HG03039 (cell line): ENCODE measurements at regions not wholly inside any gene's neighbourhood (a gene's known extent, or its start where the extent isn't known, plus 50 kb on each side); places are given as distances from the start of the nearest gene placed in this dataset.

ENCODE experiments used
- ATAC-seq: cut with Tn5 transposase; IDR thresholded peaks from one replicate; pipeline ENCODE4 v1.9.1; 2021; ENCODE audit warnings: mild to moderate bottlenecking, moderate library complexity; ENCODE audit not compliant: unreplicated experiment

- no peak for ATAC-seq
Measured at GRCh38 chr14:38850664-38851063, 252.4 kb downstream of the SEC23A start.

GRCh38 chr14:38848243-38848935, 254.6 kb downstream of the SEC23A start:
- ATAC-seq, result no peak

GRCh38 chr14:38847161-38847560, 255.9 kb downstream of the SEC23A start:
- ATAC-seq, result no peak

- ATAC-seq, result no peak
Measured at GRCh38 chr14:38839694-38840365, 263.2 kb downstream of the SEC23A start.

- no peak for ATAC-seq
Measured at GRCh38 chr14:38838979-38839323, 264.1 kb downstream of the SEC23A start.

GRCh38 chr14:38838049-38838978, 264.7 kb downstream of the SEC23A start:
- ATAC-seq, result no peak

GRCh38 chr14:38837343-38838048, 265.5 kb downstream of the SEC23A start:
- no peak for ATAC-seq

GRCh38 chr14:38836539-38836938, 266.5 kb downstream of the SEC23A start:
- ATAC-seq, result no peak

- ATAC-seq, result no peak
Measured at GRCh38 chr14:38835874-38836273, 267.2 kb downstream of the SEC23A start.

- no peak for ATAC-seq
Measured at GRCh38 chr14:38828183-38828827, 274.7 kb downstream of the SEC23A start.

GRCh38 chr14:38824706-38825105, 278.3 kb downstream of the SEC23A start:
- no peak for ATAC-seq

GRCh38 chr14:38818555-38818954, 284.5 kb downstream of the SEC23A start:
- no peak for ATAC-seq

GRCh38 chr14:38808734-38809455, 294.1 kb downstream of the SEC23A start:
- no peak for ATAC-seq

- ATAC-seq, result no peak
Measured at GRCh38 chr14:38799671-38800070, 303.4 kb downstream of the SEC23A start.

- no peak for ATAC-seq
Measured at GRCh38 chr14:38794677-38795076, 308.4 kb downstream of the SEC23A start.

GRCh38 chr14:38791862-38792261, 311.2 kb downstream of the SEC23A start:
- ATAC-seq, result no peak

- ATAC-seq, result no peak
Measured at GRCh38 chr14:38790916-38791315, 312.1 kb downstream of the SEC23A start.

GRCh38 chr14:38789805-38790204, 313.2 kb downstream of the SEC23A start:
- no peak for ATAC-seq

- ATAC-seq, result no peak
Measured at GRCh38 chr14:38788060-38788459, 315.0 kb downstream of the SEC23A start.

- no peak for ATAC-seq
Measured at GRCh38 chr14:38786921-38787320, 316.1 kb downstream of the SEC23A start.
